Testis (tissue), 2 donors: ENCODE measurements at regions not wholly inside any gene's neighbourhood (a gene's known extent, or its start where the extent isn't known, plus 50 kb on each side); places are given as distances from the start of the nearest gene placed in this dataset.

Experiments
- POLR2A ChIP-seq: fragments of 450-650 bp; IDR thresholded peaks from one replicate; pipeline ENCODE4 v1.6.1; 2017; ENCODE audit warnings: antibody characterized with exemption, mild to moderate bottlenecking, moderate library complexity
- TF ChIP-seq, protein P1 (sequence below), 3 experiments: fragments of 450-650 bp in 2 of 3; fragments of 200-600 bp in 1 of 3; sonication (generic) in 1 of 3; IDR thresholded peaks; one replicate each; pipeline ENCODE4 v1.5.1; 2016 to 2019; ENCODE audit warnings: antibody characterized with exemption in 3 of 3, mild to moderate bottlenecking in 2 of 3, moderate library complexity in 1 of 3

DNA sequence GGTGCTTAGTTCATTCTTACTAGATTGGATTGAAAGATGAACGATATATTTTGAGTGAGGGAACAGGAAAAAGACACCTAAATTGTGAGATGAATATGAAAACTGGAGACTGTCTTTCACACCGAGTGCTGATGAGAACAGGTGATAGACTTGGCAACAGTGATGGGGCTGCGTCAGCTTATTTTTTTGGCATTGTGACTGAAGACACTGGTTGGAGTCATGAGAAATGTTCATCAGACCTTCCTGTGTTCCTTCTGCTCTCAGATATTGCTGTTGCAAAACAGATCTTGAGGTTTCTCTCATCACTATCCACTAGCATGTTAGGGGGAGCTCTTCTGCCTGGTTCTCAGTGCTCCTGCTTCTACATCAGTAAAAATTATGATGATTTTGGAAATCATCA, 124.2 kb upstream of the KCNIP4 start:
- TF ChIP-seq, protein P1, sequence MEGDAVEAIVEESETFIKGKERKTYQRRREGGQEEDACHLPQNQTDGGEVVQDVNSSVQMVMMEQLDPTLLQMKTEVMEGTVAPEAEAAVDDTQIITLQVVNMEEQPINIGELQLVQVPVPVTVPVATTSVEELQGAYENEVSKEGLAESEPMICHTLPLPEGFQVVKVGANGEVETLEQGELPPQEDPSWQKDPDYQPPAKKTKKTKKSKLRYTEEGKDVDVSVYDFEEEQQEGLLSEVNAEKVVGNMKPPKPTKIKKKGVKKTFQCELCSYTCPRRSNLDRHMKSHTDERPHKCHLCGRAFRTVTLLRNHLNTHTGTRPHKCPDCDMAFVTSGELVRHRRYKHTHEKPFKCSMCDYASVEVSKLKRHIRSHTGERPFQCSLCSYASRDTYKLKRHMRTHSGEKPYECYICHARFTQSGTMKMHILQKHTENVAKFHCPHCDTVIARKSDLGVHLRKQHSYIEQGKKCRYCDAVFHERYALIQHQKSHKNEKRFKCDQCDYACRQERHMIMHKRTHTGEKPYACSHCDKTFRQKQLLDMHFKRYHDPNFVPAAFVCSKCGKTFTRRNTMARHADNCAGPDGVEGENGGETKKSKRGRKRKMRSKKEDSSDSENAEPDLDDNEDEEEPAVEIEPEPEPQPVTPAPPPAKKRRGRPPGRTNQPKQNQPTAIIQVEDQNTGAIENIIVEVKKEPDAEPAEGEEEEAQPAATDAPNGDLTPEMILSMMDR (IDR thresholded peaks at IDR 0.05), result no peak
- TF ChIP-seq POLR2A, result no peak
